Neural progenitor cell (in vitro differentiated cells): ENCODE measurements at regions not wholly inside any gene's neighbourhood (a gene's known extent, or its start where the extent isn't known, plus 50 kb on each side); places are given as distances from the start of the nearest gene placed in this dataset.

Experiments
- DNase-seq: peaks from one replicate; pipeline ENCODE4 v3.0.0-alpha.2; 2016; ENCODE audit warnings: low spot score
- H2AFZ ChIP-seq: fragments of 200-600 bp; sonication (generic); replicated peaks from 2 replicates; pipeline ENCODE4 v1.6.1; 2016; ENCODE audit warnings: antibody characterized with exemption
- H3F3A ChIP-seq: fragments of 200-600 bp; sonication (generic); 2 replicates; pipeline ENCODE4 v1.6.1; 2016; ENCODE audit warnings: antibody characterized with exemption, low read depth
- H3K27ac ChIP-seq: fragments of 200-600 bp; sonication (generic); 2 replicates; pipeline ENCODE4 v1.5.1; 2016; ENCODE audit warnings: mild to moderate bottlenecking
- H3K27me3 ChIP-seq: fragments of 200-600 bp; sonication (generic); 2 replicates; pipeline ENCODE4 v1.6.1; 2016; ENCODE audit warnings: mild to moderate bottlenecking, moderate library complexity
- H3K36me3 ChIP-seq: fragments of 200-600 bp; sonication (generic); 2 replicates; pipeline ENCODE4 v1.5.1; 2016
- H3K4me1 ChIP-seq: fragments of 200-600 bp; sonication (generic); 2 replicates; pipeline ENCODE4 v1.6.1; 2016; ENCODE audit warnings: mixed run types
- H3K4me2 ChIP-seq: fragments of 200-600 bp; sonication (generic); 2 replicates; pipeline ENCODE4 v1.6.1; 2016
- H3K4me3 ChIP-seq: fragments of 200-600 bp; sonication (generic); 2 replicates; pipeline ENCODE4 v1.5.1; 2016
- H3K79me2 ChIP-seq: fragments of 200-600 bp; sonication (generic); 2 replicates; pipeline ENCODE4 v1.6.1; 2016; ENCODE audit warnings: low read depth
- H3K9ac ChIP-seq: fragments of 200-600 bp; sonication (generic); 2 replicates; pipeline ENCODE4 v1.6.1; 2016
- H3K9me3 ChIP-seq: fragments of 200-600 bp; sonication (generic); 2 replicates; pipeline ENCODE4 v1.5.1; 2016; ENCODE audit warnings: low read depth
- H4K20me1 ChIP-seq: fragments of 200-600 bp; sonication (generic); 2 replicates; pipeline ENCODE4 v1.6.1; 2016; ENCODE audit warnings: low read depth
- H3K27ac Mint-ChIP-seq: 3 replicates; pipeline ENCODE4 v1.8.0; 2021; ENCODE audit warnings: mixed read lengths
- H3K27me3 Mint-ChIP-seq: 2 replicates; pipeline ENCODE4 v1.8.0; 2022; ENCODE audit warnings: low read depth, mild to moderate bottlenecking, inconsistent platforms, moderate library complexity, mixed read lengths; ENCODE audit not compliant: insufficient read depth
- H3K36me3 Mint-ChIP-seq: 3 replicates; pipeline ENCODE4 v1.8.0; 2021; ENCODE audit warnings: mixed read lengths
- H3K4me1 Mint-ChIP-seq: 3 replicates; pipeline ENCODE4 v1.8.0; 2021; ENCODE audit warnings: mixed read lengths
- H3K4me3 Mint-ChIP-seq: 3 replicates; pipeline ENCODE4 v1.8.0; 2021; ENCODE audit warnings: mild to moderate bottlenecking, moderate library complexity, mixed read lengths
- H3K9me3 Mint-ChIP-seq: 3 replicates; pipeline ENCODE4 v1.8.0; 2020; ENCODE audit warnings: mixed read lengths
- CTCF ChIP-seq: fragments of 200-600 bp; sonication (generic); IDR thresholded peaks from 2 replicates; pipeline ENCODE4 v1.5.1; 2017; ENCODE audit warnings: antibody characterized with exemption, mild to moderate bottlenecking
- EZH2 ChIP-seq: fragments of 200-600 bp; sonication (generic); IDR thresholded peaks from 2 replicates; pipeline ENCODE4 v1.6.1; 2017; ENCODE audit warnings: antibody characterized with exemption, mild to moderate bottlenecking, moderate library complexity
- EZH2phosphoT487 ChIP-seq: fragments of 200-600 bp; sonication (generic); IDR thresholded peaks from 2 replicates; pipeline ENCODE4 v1.6.1; 2017; ENCODE audit warnings: antibody characterized with exemption

- Mint-ChIP-seq H3K4me1 (no peaks in the 10 kb centered on the region), H3K27ac (no peak overlapping the region), H3K27me3 (peaks cover 7% of the 10 kb centered on the region), H3K4me3 (no peak overlapping the region), H3K9me3 (peaks cover 16% of the 10 kb centered on the region), H3K36me3 (no peaks in the 10 kb centered on the region)
- Histone ChIP-seq H4K20me1 (no peaks in the 10 kb centered on the region), H3K4me2 (no peak overlapping the region), H3F3A (no peaks in the 10 kb centered on the region), H2AFZ (no peak overlapping the region), H3K27me3 (no peaks in the 10 kb centered on the region), H3K36me3 (peaks cover 3% of the 10 kb centered on the region), H3K4me3 (no peak overlapping the region), H3K27ac (no peak overlapping the region), H3K79me2 (no peaks in the 10 kb centered on the region), H3K9ac (no peak overlapping the region), H3K9me3 (no peaks in the 10 kb centered on the region), H3K4me1 (no peaks in the 10 kb centered on the region)
- TF ChIP-seq CTCF (no peak), EZH2phosphoT487 (no peak), EZH2 (no peak)
- DNase-seq: no peak
These were observed 123.8 kb upstream of the PRDX6 start for GRCh38 chr1:173353350-173353749.

GRCh38 chr1:173354937-173355280 is 122.2 kb upstream of the PRDX6 start:
- Mint-ChIP-seq H3K4me3 (no peak overlapping the region), H3K27me3 (peaks cover 7% of the 10 kb centered on the region), H3K36me3 (no peaks in the 10 kb centered on the region), H3K4me1 (no peaks in the 10 kb centered on the region), H3K27ac (no peak overlapping the region), H3K9me3 (peaks cover 16% of the 10 kb centered on the region)
- Histone ChIP-seq H3K36me3 (no peaks in the 10 kb centered on the region), H3K4me1 (no peaks in the 10 kb centered on the region), H3K9me3 (no peaks in the 10 kb centered on the region), H3K79me2 (no peaks in the 10 kb centered on the region), H3F3A (no peaks in the 10 kb centered on the region), H3K27ac (no peak overlapping the region), H3K4me2 (no peak overlapping the region), H2AFZ (no peak overlapping the region), H3K9ac (no peak overlapping the region), H3K27me3 (no peaks in the 10 kb centered on the region), H4K20me1 (no peaks in the 10 kb centered on the region), H3K4me3 (no peak overlapping the region)
- DNase-seq: no peak
- TF ChIP-seq CTCF (no peak), EZH2phosphoT487 (no peak), EZH2 (no peak)

- no peaks in the 10 kb centered on the region for H3K4me1 Mint-ChIP-seq
- Histone ChIP-seq H3K9ac (no peak overlapping the region), H3K4me2 (no peak overlapping the region), H3K36me3 (no peaks in the 10 kb centered on the region), H3K27me3 (no peaks in the 10 kb centered on the region), H3K27ac (no peak overlapping the region), H2AFZ (no peak overlapping the region), H4K20me1 (no peaks in the 10 kb centered on the region), H3K4me3 (no peak overlapping the region), H3K9me3 (no peaks in the 10 kb centered on the region), H3F3A (no peaks in the 10 kb centered on the region), H3K79me2 (no peaks in the 10 kb centered on the region), H3K4me1 (no peaks in the 10 kb centered on the region)
- TF ChIP-seq EZH2 (no peak), CTCF (no peak), EZH2phosphoT487 (no peak)
- DNase-seq: no peak
- peaks cover 16% of the 10 kb centered on the region for H3K9me3 Mint-ChIP-seq
- no peaks in the 10 kb centered on the region for H3K36me3 Mint-ChIP-seq
- no peak overlapping the region for H3K27ac Mint-ChIP-seq
- H3K27me3 Mint-ChIP-seq: peaks cover 7% of the 10 kb centered on the region
- no peak overlapping the region for H3K4me3 Mint-ChIP-seq
These were observed 121.7 kb upstream of the PRDX6 start for GRCh38 chr1:173355281-173356031.
